HG02840 (cell line): ENCODE measurements at regions not wholly inside any gene's neighbourhood (a gene's known extent, or its start where the extent isn't known, plus 50 kb on each side); places are given as distances from the start of the nearest gene placed in this dataset.

Source experiments
- ATAC-seq: cut with Tn5 transposase; IDR thresholded peaks from one replicate; pipeline ENCODE4 v1.9.1; 2021; ENCODE audit warnings: mild to moderate bottlenecking, moderate library complexity, moderate number of reproducible peaks; ENCODE audit not compliant: unreplicated experiment, low FRiP score

DNA sequence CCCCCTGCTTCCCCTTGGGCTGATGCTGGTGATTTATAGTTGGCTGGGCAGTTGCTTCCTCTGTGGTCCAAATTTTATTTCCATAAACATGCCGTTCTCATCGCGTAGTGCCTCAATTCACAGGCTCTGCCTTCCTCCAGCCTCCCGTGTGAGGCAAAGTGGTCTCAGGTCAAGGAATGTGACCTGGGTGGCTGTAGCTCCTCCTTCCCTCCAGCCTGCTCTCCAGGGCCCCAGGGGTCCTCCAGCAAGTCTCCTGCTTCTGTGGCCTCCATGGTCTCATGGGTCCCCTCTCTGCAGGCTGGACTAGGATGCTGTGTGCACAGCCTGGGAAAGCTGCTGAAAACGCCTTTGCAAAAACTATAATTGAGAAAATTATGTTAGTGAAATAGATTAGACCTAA lies 694.1 kb downstream of the BRD1 start:
- ATAC-seq: no peak

DNA sequence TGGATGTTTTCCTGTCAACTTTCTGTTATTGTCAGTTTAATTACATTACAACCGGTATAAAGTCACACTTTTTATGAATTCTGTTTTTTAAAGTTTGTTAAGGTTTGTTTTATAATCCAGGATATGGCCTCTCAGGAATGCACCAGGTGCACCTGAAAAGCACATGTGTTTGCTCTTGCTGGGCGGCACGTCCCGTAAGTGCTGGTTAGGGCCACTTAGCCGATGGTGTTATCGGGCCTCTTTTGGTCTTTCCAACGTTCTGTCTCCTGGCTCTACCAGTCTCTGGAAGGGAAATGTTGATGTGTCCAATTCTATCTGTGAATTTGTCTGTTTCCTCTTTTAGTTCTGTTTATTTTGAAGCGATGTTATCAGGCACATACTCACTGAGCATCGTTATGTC lies 695.7 kb downstream of the BRD1 start:
- ATAC-seq: no peak

DNA sequence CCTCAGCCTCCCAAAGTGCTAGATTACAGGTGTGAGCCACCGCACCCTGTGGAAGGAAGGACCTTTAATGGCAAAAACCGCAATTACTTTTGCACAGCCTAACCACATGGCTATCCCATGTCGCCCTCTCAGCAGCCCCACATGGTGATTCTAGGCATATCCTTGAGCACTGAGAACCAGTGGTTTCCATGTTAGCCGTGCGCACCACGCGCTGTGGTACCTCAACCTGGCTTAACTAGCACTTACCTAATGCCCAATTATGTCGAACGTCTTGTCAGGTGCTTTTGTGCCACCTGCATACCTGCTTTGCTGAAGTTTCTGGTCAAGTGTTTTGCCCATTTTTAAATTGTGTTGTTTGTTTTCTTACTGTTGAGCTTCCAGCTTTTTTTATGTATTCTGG lies 697.9 kb downstream of the BRD1 start:
- ATAC-seq: no peak

DNA sequence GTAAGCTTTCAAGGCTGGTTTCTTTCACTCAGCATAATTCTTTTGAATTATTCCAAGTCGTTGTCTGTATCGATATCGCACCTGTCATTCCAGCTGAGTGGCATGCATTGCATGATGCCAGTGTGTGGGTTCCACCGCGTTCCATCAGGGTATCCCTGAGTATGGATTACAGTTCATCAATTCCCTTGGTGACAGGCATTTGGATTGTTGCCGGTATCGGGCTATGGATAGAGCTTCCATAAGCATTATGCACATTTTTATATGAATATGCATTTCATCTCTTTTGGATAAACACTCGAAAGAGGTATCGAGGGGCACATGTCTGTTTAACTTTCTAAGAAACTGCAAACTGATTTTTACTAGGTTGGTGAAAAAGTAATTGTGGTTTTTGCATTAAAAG lies 698.8 kb downstream of the BRD1 start:
- ATAC-seq: no peak

DNA sequence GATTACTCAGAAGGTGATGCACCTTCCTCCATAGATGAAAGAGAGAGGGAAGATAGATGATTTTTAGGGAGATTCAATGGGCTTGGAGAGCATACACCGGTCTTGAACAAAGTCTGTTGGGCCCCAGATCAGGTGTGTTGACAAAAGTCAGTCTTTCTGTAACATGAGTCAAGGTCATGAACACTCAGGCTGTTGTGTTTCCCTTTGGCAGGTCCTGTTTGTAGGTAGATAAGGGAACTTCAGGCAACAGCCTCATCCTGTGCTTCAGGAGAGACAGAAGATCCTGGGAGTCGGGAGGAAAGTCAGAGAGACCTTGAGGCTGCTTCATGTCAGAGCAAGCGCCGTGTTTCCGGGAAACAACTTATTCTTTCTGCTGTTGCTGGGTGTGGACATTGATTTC lies 703.1 kb downstream of the BRD1 start:
- ATAC-seq: no peak

DNA sequence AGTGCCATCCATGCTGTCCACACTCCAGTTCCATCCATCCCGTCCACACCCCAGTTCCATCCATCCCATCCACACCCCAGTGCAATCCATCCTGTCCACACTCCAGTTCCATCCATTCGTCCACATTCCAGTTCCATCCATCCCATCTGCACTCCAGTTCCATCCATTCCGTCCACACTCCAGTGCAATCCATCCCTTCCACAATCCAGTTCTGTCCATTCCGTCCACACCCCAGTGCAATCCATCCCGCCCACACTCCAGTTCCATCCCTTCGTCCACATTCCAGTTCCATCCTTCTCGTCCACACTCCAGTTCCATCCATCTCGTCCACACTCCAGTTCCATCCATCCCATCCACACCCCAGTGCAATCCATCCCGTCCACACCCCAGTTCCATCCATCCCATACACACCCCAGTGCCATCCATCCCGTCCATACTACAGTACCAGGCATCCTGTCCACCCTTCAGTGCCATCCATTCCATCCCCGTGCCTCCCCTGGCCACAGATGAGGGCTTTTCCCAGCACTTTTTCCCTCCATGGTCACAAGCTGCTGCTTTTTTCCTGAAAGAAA lies 704.0 kb downstream of the BRD1 start:
- no peak for ATAC-seq

DNA sequence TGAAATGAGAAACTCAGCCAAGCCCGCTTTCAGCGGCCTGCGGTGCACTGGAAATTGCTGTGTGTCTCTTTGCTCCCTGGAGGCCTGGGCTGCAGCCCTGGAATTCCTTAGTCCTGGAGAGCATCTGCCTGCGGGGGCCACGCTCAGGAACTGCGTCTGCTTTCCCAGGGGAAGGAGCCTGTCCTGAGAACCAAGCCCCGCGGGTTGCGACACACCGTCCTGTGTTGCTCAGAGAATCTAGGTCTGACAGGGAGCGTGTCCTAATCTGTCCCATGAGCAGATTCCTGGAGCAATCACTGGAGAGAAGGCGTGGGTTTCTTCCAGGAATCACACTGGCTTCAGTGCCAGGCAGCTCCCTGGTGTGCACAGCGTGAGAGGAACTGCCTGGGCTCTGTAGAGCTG lies 708.1 kb downstream of the BRD1 start:
- no peak for ATAC-seq

DNA sequence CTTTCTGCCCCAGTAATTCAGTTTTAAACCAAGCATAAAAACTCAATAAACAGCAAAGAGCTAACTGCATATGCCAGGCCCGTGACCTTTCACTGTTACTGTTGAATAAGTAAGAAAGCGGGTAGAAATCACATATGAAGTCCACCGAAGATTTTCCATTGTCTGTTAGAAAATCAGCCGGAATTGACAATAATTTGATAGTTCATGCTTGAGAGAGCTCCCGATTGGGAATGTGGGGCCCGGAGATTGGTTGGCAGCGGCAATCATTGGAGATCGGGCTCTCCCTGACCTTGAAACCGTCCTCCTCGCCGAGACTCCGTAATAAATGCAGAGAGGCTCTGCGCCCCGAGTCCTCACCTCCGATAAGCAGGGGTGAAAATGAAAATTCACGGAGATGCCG lies 709.6 kb downstream of the BRD1 start:
- no peak for ATAC-seq

DNA sequence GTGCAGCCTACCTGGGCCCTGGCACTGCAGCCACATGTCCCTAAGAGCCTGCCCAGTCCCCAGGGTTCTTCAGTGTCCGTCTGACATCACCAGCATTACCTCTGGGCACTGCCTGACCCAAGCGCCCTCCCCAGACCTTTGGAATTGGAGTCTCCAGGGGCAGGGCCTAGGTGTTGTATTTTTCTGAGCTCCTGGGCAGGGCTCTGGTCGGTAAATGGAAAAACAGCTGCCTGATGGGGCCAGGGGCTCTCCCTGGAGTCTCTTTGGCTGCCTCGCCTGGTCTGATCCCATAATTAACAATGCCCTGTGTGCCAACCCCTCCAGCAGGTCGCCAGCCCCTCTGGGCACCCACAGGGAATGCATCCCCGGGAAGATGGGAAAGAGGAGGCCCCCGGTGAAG lies 710.2 kb downstream of the BRD1 start:
- no peak for ATAC-seq

DNA sequence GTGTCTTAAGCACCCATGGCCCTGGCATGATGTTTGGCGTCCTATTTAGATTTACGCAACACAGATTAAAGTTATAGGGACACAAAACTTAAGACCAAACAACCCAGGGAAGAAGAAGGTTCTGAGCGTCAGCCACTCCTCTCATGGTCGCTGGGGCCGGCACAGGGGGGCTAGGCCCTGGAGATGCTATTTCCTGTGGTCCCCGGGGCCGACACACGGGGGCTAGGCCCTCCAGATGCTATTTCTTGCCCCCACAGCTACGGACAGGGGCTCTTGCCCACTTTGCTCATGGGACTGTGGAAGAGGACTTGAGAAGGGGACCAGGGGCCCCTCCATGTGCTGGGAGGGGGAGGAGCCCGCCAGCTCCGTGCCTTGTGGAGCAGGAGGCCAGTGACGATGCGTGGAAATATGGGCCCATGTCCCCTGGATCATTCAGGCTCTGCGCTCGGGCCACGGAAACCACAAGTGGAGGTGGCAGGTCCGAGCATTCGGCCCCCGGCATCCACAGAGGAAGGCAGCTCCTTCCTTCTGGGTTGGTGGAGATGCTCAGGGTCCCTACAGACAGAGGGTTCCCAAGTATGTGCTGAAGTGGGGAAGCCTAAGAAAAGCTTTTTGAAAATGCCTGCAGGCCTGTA lies 711.1 kb downstream of the BRD1 start:
- no peak for ATAC-seq

DNA sequence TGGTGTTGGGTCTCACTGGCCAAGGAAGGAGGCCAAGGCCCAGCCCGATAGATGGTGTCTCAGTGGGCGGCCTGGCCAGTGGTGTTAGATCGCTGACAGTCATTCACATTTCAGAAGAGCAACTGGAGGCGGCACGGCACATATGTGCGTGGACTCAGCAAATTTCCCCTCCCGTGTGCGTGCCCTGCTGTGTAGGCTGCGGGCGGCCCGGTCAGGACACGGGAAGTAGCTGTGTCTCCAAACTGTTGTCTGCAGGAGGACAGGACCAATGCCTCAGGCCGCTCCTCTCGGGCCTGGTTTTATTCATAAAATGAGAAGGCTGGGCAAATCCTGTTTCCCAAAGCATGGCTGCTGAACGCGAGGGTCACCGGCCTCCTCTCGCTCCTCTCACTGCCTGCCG lies 711.7 kb downstream of the BRD1 start:
- ATAC-seq: no peak

DNA sequence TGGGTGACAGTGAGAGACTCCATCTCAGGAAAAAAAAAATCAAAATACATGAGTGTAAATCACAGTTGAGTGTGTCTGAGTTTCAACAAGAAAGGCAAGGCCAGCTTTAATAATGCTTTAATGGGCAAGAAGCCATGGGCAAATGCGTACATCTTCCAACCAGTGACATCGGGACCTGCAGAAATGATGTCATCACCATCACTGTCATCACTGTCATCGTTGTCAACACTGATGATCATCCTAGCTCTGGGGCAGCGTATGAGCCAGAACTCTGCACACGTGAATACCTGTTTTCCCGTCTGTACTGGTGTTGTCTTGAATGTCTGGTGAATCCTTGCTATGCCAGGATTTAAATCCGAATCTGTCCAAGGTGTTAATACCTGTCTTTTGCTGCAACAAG lies 712.5 kb downstream of the BRD1 start:
- no peak for ATAC-seq

DNA sequence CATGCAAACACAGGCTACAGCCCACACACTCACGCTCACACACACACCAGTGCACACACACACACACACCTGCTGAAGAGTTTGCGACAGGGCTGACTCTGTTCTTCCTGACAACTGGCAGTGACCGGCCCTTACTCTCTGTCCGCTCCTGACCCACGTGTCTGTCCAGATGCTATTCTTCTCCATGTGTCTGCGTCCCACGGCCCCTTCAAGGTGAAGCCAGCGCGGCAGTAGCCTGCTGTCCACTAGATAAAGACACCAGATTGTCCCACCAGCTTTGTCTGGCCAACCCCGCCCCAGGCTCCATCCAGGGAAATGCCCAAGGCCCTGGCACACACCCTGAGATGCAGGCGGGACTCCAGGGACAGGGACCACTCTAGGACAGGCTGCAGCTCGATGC lies 713.9 kb downstream of the BRD1 start:
- no peak for ATAC-seq

DNA sequence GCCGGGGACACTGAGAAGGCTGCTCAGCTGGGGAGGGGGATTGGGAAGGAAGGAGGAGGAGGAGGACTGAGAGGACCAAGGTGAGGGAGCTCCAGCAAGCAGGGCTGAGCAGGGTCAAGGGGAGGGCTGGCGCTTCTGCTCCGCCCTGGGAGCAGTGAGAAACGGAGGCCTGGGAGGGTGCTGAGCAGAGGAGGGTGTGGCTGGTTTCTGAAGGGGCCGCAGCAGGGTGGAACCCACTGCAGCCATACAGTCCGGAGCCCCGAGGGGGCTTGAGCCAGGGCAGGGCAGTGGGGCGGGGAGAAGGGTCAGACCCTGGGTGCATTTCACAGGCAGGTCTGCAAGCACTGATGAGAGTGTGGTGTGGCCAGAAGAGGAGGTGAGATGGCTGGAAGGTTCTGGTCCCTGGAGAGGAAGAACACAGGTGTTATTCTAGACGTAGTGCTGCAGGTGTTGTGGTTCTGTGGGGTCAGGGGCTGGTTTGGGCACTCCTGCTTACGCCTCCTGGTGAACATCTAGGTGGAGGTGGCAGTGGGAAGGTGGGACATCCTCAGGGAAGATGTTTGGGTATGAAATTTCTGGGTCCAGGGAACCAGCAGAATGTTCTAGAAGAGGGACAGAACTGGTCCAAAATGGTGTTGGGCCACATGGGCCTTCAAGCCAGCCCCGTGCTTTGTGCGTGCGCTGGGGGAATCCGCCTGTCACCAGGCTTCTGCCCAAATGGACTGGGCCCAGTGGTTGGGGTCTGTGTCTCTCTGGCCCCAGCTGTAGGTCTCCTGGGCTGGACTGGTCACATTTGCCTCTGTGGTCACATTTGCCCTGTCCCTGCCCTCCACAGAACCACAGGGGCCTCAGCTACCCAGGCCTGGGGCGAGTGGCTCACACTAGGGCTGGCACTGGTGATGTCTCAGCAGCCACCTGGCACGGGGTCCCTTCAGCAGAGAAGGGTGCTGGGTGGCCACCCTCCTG lies 714.7 kb downstream of the BRD1 start:
- no peak for ATAC-seq

DNA sequence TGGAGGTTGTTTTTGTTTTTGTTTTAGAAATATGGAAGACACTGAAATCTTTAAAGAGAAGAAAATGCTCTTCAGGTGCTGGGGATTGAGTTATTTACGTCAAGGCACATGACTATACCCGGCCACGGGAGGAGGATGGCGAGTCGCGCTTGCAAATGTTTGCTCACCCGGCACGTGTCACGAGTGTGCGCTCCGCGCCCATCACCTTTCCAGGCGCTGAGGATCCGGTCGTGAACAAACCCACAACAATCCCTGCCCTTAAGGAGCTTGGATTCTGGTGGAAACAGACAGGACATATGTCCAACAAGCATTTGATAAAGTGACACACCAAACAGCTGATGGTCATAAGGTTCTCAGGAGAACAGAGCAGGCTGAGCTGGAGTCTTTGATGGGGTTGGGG lies 715.5 kb downstream of the BRD1 start:
- no peak for ATAC-seq

DNA sequence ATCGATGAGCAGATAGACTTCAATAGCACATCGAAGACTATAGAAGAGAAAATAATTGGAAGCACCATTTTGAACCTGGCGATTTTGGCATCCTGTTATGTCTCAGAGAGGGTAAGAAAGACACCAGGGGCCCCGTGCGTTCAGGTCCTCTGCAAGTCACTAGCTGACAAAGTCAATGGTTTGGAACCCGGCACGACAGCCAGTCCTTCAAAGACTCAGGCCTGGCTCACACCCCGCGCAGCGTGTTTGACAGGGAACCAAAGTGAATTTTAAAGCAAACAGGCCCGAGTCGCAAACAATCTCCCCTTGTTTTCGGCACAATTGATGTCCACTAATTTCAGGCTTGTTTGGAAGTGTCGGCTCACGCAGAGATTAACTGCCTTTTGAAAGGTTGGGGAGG lies 716.6 kb downstream of the BRD1 start:
- no peak for ATAC-seq

DNA sequence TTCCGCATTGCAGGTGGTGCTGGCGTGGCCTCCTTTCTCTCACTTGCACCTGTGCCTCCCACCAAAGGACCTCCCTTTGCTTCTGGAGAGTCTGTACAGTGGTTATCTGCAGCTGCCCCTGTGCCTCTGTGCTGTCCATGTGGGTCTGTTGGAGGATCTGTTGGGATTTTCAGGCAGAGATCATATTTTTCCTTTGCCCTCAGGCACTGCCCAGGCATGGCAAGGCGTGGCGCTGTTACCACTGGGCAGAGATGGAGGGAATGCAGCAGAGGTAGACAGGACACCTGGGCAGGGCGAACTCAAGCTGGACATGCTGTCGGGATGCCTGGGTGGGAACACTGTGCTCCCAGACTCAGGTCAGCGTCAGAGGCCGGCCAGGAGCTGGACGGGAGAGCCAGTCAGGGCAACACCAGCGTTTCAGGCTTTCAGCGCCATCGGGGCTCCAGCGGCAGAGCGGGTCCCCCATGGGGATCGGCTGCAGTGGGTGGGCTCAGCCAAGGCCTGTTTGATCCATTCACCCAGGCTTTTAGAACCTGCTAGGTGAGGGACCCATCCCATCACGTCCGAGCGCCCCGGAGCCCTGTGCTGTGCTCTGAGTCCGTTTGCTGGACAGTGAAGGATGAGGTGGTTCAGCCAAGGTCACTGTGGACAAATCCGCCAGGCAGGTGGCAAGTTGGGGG lies 718.9 kb downstream of the BRD1 start:
- ATAC-seq: no peak

DNA sequence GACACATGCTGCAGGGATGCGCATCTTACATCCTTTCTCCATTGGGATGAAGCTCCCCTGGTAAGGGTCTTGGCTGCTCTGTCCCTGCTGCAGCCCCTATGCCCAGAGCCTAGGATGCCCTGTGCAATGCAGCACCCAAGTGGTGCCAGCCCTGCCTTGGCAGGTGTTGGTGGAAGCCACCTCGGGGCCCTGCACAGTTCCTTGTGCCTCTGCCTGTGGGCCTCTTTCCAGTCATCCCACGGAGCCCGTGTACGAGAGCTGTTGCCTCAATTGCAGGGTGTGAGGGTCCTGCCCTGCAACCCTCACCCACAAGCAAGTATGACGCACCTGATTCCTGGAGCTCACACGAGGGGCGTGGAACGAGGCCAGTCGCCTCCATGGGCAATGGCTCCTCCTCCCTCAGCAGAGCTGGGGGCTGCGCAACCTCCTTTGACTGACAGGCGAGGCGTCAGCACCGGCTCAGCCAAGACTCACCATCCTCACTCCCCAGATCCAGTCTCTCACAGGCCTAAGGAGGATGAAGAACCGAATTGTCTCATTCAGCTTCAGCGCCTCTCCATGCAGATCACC lies 719.6 kb downstream of the BRD1 start:
- no peak for ATAC-seq

DNA sequence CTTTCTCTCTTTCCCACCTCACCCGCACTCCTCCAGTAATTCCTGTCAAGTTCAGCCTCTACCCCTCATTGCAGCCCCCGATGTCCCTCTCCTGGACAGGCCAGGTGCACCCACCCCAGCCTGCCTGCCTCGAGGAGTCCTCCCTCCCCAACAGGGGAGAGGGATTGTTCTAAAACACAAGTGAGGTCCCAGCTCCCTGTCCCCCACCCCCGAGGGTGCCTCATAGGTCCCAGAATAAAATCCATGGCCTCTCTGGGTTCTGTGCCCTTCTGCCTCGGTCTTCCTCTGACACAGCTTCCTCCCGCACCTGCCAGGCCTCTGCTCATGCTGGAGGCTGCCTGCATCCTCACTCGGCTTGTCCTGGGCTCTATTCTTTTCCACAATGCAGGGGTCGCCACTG lies 720.1 kb downstream of the BRD1 start:
- no peak for ATAC-seq

DNA sequence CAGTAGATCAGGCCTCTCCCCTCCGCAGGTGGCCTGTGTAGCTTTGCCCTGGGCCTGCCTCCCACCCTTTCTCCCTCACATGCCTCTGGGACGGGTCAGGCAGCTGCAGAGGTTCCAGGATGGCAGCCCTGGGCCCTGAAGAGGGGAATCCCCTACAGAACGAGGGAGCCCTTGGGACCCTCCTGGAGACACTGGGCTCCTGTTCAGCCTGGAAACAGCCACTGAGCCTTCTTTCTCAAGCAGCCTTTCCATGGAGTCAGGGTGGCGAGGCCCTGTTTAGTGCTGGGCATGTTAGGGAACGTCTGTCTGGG lies 720.9 kb downstream of the BRD1 start:
- ATAC-seq: no peak
